Mucosa of gallbladder (tissue), 1 donor: ENCODE measurements at regions not wholly inside any gene's neighbourhood (a gene's known extent, or its start where the extent isn't known, plus 50 kb on each side); places are given as distances from the start of the nearest gene placed in this dataset.
"Not testable (repeated sequence)": the region's sequence is repeated elsewhere in the genome, so short reads cannot be mapped to it uniquely, and the experiment has no call there.

Experiments
- DNase-seq: peaks from one replicate; pipeline ENCODE4 v3.0.0-alpha.2; 2020; ENCODE audit warnings: low spot score
- donor health status: DM: no; HTN: no; CAD: no.

- DNase-seq: no peak
Observed at GRCh38 chr3:17836919-17837318, 94.5 kb upstream of the TBC1D5 start.

- DNase-seq: no peak
Observed at GRCh38 chr3:17836092-17836491, 93.7 kb upstream of the TBC1D5 start.

GRCh38 chr3:17833786-17834559 lies 91.5 kb upstream of the TBC1D5 start:
- no peak for DNase-seq

GRCh38 chr3:17832016-17832415 lies 89.6 kb upstream of the TBC1D5 start:
- DNase-seq: no peak

GRCh38 chr3:17831366-17831765 lies 88.9 kb upstream of the TBC1D5 start:
- no peak for DNase-seq

- DNase-seq: no peak
Observed at GRCh38 chr3:17830788-17831187, 88.4 kb upstream of the TBC1D5 start.

- no peak for DNase-seq
Observed at GRCh38 chr3:17828388-17828787, 86.0 kb upstream of the TBC1D5 start.

- DNase-seq: no peak
Observed at GRCh38 chr3:17825298-17825697, 82.9 kb upstream of the TBC1D5 start.

- DNase-seq: no peak
Observed at GRCh38 chr3:17823816-17824215, 81.4 kb upstream of the TBC1D5 start.

GRCh38 chr3:17823036-17823435 lies 80.6 kb upstream of the TBC1D5 start:
- DNase-seq: no peak

GRCh38 chr3:17820704-17821103 lies 78.3 kb upstream of the TBC1D5 start:
- no peak for DNase-seq

GRCh38 chr3:17820275-17820674 lies 77.8 kb upstream of the TBC1D5 start:
- no peak for DNase-seq

GRCh38 chr3:17817973-17818372 lies 75.5 kb upstream of the TBC1D5 start:
- not testable (repeated sequence) for DNase-seq

GRCh38 chr3:17817545-17817944 lies 75.1 kb upstream of the TBC1D5 start:
- DNase-seq: no peak

GRCh38 chr3:17816839-17817238 lies 74.4 kb upstream of the TBC1D5 start:
- not testable (repeated sequence) for DNase-seq

- DNase-seq: not testable (repeated sequence)
Observed at GRCh38 chr3:17812328-17812727, 69.9 kb upstream of the TBC1D5 start.

GRCh38 chr3:17811646-17812045 lies 69.2 kb upstream of the TBC1D5 start:
- no peak for DNase-seq

GRCh38 chr3:17810759-17811158 lies 68.3 kb upstream of the TBC1D5 start:
- no peak for DNase-seq

- no peak for DNase-seq
Observed at GRCh38 chr3:17808994-17809393, 66.6 kb upstream of the TBC1D5 start.

GRCh38 chr3:17806876-17807275 lies 64.4 kb upstream of the TBC1D5 start:
- DNase-seq: no peak

GRCh38 chr3:17806201-17806600 lies 63.8 kb upstream of the TBC1D5 start:
- DNase-seq: no peak

- no peak for DNase-seq
Observed at GRCh38 chr3:17805461-17805940, 63.1 kb upstream of the TBC1D5 start.

- DNase-seq: no peak
Observed at GRCh38 chr3:17802950-17803349, 60.5 kb upstream of the TBC1D5 start.

GRCh38 chr3:17801131-17801530 lies 58.7 kb upstream of the TBC1D5 start:
- DNase-seq: no peak
